SIG-M5 treated with dmso at 0.1 percent for 504 hours (cell line): ENCODE measurements at regions not wholly inside any gene's neighbourhood (a gene's known extent, or its start where the extent isn't known, plus 50 kb on each side); places are given as distances from the start of the nearest gene placed in this dataset.
"Not testable (repeated sequence)": the region's sequence is repeated elsewhere in the genome, so short reads cannot be mapped to it uniquely, and the experiment has no call there.

ENCODE experiments used
- DNase-seq: peaks from one replicate; lab custom pipeline; 2025; ENCODE audit not compliant: unreplicated experiment; lab: John Stamatoyannopoulos, UW

- not testable (repeated sequence) for DNase-seq
Observed at GRCh38 chr5:89317838-89318237, 434.9 kb upstream of the MEF2C start.

DNA sequence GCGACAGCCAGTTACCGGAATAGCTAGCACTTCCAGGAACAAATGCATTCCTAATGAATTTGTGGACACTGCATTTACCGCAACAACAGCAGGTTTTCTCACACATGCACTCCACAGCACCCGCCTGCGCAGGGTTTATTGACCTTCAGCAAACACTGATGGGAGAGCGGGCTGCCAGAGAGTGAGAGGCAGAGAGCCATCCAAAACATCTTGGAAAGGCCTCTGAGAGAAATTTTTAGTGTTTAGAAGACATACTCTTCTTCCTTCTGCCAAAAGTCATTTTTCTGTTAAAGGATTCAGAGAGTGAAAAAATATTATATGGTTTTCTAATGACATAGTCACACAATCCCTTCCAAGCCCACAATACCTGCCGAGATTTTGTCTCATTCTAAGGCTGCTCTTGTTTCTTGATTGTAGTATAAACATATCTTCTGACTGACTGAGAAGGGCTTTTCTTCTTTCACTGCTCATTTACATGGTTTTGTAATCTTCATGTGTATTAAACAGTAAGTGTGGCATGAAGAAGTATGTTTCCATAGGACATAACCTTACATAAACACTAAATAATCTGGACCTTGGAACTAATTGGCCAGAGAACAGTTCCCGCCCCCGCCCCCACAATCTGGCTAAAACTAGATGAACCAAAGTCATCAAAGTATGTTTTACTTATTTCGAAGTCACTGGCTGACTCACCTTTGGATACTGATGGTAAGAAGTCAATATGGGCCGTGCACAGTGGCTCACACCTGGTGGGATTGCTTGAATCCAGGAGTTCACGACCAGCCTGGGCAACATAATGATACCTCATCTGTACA lies 432.5 kb upstream of the MEF2C start:
- no peak for DNase-seq

DNA sequence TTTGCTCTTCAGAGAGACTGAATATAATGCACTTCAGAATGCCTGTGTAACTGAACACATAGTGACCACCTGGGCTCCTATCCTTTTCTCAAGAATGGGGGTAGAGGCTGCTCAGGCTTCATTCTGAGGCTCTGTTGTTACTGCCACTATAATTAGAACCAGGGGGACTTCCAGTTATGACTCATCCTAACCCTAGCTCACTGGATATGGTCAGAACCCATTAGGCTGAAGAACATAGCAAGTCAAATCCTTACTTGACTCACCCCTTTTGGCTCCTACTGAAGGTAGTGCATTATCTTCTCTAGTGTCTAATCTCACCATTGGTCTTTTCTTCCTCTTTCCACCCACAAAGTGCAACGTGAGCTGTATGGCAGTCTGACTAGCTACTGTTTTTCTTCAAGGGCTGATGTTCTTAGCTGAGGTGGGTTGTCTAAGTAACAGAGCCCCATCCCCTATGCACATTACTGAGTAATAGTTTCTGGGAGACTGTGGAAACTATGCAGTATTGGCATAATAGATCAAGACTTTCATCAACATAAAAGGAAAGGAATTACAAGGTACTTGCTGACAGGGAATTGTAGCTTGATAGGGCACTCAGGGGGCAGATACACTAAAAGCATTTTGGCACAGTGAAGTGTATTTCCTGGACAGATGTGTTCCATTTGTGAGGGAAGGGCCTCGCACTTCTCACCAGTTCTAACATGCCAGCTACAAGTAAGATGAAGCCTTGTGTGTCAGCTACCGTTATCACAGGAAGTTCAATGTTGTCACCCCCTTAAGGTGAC lies 431.0 kb upstream of the MEF2C start:
- no peak for DNase-seq

GRCh38 chr5:89313044-89313443 lies 430.1 kb upstream of the MEF2C start:
- DNase-seq: no peak

- DNase-seq: no peak
Observed at GRCh38 chr5:89309268-89309667, 426.3 kb upstream of the MEF2C start.

- no peak for DNase-seq
Observed at GRCh38 chr5:89308606-89309040, 425.6 kb upstream of the MEF2C start.

GRCh38 chr5:89307972-89308371 lies 425.0 kb upstream of the MEF2C start:
- no peak for DNase-seq

- DNase-seq: not testable (repeated sequence)
Observed at GRCh38 chr5:89307141-89307540, 424.2 kb upstream of the MEF2C start.

GRCh38 chr5:89303033-89303480 lies 420.1 kb upstream of the MEF2C start:
- DNase-seq: peak; percentile 29

- no peak for DNase-seq
Observed at GRCh38 chr5:89302102-89302891, 419.3 kb upstream of the MEF2C start.

DNA sequence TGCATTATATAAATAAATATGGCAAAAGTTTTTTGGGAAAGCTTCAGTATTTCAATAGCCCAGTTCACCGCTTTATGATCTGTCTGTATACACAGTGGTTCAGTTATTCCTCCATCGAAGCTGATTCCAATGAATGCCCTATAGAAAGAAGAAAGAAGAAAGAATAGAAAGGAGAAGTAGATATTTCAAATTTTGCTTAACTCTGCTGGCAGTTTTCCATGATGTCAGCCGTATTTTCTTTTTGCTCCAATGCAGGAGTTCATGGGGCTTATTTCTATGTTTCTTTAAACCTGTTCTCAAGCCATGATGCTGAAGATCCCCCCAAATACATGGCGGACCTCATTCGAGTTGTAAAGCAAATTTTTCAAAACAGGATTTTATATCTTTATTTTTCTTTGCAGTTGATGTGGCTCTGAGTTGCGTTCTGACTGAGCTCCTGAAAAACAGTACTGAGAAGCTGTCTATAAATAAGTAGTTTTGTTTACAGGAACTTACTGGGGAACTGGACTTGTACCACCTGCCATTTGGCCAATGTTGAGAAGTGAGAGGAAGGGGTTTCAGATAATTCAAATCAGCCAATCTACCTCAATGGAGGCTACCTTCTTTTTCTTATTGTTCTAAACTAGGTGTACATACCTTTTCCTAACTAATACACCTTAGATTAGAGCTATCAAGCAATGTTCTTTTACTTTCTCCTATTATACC lies 418.5 kb upstream of the MEF2C start:
- DNase-seq: no peak

DNA sequence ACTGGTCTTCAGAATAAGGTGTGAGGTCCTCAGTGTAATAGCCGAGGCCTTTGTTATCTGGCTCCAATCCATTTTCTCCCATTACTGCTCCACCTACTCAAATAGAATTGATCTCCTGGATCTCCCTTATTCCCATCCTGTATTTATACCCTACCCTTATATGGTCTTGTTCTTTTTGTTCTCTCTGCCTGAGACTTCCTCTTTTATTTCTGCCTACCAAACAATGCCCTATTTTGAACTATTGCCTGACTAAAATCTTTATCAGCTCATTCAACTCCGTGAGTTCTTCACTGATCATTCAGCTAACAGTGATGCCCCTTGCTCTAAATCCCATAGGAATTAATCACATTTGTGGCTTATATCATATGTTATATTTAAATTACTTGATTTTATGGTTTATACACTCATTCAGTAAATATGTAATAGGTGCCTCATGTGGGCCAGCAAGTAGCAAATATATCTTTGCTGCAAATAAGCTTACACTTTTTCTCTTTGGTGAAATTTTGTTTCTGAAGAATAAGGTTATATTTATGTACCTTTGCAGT lies 417.5 kb upstream of the MEF2C start:
- DNase-seq: no peak

DNA sequence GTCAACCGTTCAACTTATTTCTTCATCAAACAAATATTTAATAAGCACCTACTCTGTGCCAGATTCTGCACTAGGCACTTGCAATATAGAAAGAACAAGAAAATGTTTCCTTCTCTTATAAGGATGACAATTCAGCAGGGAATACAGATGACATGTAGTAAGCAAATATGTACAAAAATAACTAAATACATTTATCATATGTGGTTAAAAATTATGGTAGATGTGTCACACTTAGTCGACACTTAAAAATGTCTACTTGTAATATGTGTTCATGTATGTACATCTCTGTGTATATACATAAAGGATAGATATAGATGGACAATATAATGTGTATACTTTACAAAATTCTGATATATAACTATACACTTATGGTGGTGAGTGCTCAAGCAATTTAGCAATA lies 417.0 kb upstream of the MEF2C start:
- no peak for DNase-seq

- no peak for DNase-seq
Observed at GRCh38 chr5:89297066-89297465, 414.1 kb upstream of the MEF2C start.

DNA sequence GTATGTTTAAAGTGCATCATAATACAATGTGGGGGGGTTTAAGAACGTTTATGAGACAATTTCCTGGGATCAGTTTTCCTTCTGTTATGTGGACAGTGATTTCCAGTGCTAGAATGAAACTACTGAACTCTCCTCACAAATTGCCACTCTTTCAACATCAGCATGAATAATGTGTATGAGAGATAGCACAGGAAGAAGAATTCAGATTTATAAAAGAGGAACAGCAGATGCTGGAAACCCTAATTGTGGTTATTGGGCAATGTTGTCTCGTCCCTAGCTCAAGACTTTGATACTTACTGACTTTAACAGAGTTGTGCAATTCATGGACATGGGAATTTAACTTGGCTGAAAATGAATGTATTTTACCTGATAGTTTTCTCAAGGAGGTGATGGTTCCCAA lies 410.8 kb upstream of the MEF2C start:
- DNase-seq: peak; percentile 75

DNA sequence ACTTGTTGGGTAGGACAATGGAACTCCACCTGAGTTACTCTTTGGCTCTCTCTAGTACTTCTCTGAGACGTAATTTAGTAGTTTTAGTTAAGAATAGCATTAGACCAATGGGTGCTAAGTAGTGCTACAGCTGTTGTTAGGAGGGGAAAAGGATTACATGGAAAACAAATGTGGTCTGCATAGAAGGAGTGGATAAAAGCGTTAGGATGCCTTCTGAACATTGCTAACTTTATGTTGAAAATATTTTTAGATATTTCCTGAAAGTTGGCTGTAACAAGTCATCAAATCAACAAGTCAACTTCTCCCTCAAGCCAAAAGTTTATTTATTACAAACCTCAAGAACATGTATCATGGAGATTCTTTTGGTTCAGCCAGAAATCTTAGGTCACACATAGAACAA lies 409.5 kb upstream of the MEF2C start:
- no peak for DNase-seq

DNA sequence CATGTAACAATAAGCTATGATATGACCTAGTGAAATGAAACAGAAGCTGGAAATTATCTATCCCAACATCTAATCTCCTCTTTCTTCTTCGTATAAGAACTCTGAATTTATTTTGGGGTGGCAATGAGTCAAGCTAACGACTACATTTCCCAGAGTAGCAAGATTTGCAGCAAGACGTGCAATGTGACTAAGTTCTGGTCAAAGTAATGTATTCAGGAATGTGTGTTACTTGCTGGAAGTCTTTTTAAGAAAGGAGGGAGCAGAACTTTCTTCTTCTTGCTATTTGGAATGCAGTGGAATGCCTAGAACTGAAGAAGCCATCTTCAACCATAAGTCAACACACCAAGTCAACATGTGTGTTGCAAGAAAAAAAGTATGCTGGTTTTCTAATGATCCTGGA lies 406.6 kb upstream of the MEF2C start:
- DNase-seq: no peak

GRCh38 chr5:89287964-89288363 lies 405.0 kb upstream of the MEF2C start:
- DNase-seq: no peak

DNA sequence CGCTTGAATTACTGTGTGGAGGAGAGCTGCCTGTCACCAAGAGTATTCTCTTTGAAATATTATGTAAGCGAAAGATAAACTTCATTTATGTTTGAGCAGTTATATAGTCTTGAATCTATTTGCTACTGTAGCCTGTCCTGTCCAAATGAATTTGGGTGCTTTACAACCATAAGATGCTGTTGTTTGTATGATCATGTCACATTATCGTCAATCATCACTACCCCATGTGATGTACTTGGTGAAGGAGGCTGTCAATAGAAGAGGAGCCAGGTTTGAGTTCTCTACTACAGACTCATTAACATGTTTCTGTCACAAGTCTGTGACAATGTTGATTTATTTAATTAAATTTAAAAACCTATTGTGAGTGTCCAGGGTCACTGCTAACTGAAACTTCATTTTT lies 403.3 kb upstream of the MEF2C start:
- no peak for DNase-seq

- DNase-seq: no peak
Observed at GRCh38 chr5:89283728-89284493, 400.9 kb upstream of the MEF2C start.
